Heart left ventricle (tissue), 16 donors: ENCODE measurements at regions not wholly inside any gene's neighbourhood (a gene's known extent, or its start where the extent isn't known, plus 50 kb on each side); places are given as distances from the start of the nearest gene placed in this dataset.

Experiments
- ATAC-seq, 4 donors: fragments of 200-7000 bp; cut with Tn5 transposase; one replicate each; pipeline ENCODE4 v1.9.1; 2020 to 2022; ENCODE audit warnings: moderate library complexity in 4 of 4, mild to moderate bottlenecking in 3 of 4, moderate number of reproducible peaks in 1 of 4
- DNase-seq, 5 donors: peaks; one replicate each; pipeline ENCODE4 v3.0.0-alpha.2; 2020
- H3K27ac ChIP-seq, 12 donors: fragments of 200-600 bp; sonication (generic) in 4 of 12; one replicate each; pipeline versions ENCODE4 v1.5.0 to v1.8.0; 2016 to 2022; ENCODE audit warnings: mild to moderate bottlenecking in 2 of 12
- H3K27me3 ChIP-seq, 9 donors: fragments of 200-600 bp; sonication (generic) in 2 of 9; one replicate each; pipeline versions ENCODE4 v1.5.1 to v1.8.0; 2016 to 2022; ENCODE audit warnings: mild to moderate bottlenecking in 3 of 9
- H3K36me3 ChIP-seq, 9 donors: fragments of 200-600 bp; sonication (generic) in 2 of 9; one replicate each; pipeline versions ENCODE4 v1.5.0 to v1.8.0; 2018 to 2022; ENCODE audit warnings: mild to moderate bottlenecking in 2 of 9
- H3K4me1 ChIP-seq, 12 donors: fragments of 200-600 bp; sonication (generic) in 4 of 12; one replicate each; pipeline versions ENCODE4 v1.5.0 to v1.8.0; 2016 to 2022; ENCODE audit warnings: mild to moderate bottlenecking in 3 of 12
- H3K4me3 ChIP-seq, 12 donors: fragments of 200-600 bp; sonication (generic) in 4 of 12; one replicate each; pipeline versions ENCODE4 v1.5.0 to v1.8.0; 2017 to 2022; ENCODE audit warnings: mild to moderate bottlenecking in 9 of 12, moderate library complexity in 4 of 12
- H3K9me3 ChIP-seq, 12 donors: fragments of 200-600 bp; sonication (generic) in 4 of 12; one replicate each; pipeline versions ENCODE4 v1.5.0 to v1.8.0; 2016 to 2022; ENCODE audit warnings: mild to moderate bottlenecking in 1 of 12
- CTCF ChIP-seq, 12 donors: fragments of 200-600 bp; sonication (generic) in 4 of 12; IDR thresholded peaks; one replicate each; pipeline versions ENCODE4 v1.5.0 to v1.8.0; 2018 to 2022; ENCODE audit warnings: antibody characterized with exemption in 12 of 12, mild to moderate bottlenecking in 5 of 12
- POLR2A ChIP-seq, 2 donors: fragments of 450-650 bp; IDR thresholded peaks; one replicate each; pipeline ENCODE4 v1.6.1; 2017; ENCODE audit warnings: antibody characterized with exemption in 2 of 2, mild to moderate bottlenecking in 2 of 2, moderate library complexity in 2 of 2
- WGBS, 4 donors: extraction: QIAGEN DNeasy Blood & Tissue Kit in 2 of 4; methylation state at CpG; one replicate each; pipeline versions ENCODE4 v1.1.5 to v1.1.7; 2013 to 2018; 5-methylcytosine and 5-hydroxymethylcytosine counted together
- intact Hi-C, 10 donors: fragments of 100-400 bp; cut with DNase I; formaldehyde crosslinking; loops; one replicate each; pipeline versions ENCODE4 v1.11.1 to v1.14.2; 2022
- donor health status: ischemic (EF 13 %, LVEDD 7.1; RV severe dilation, severe dysfunction).
- donor health status: healthy with polysubstance abuse.
- donor health status: DM: no; HTN: yes; CAD: no.
- donor health status: DM: no; HTN: no; CAD: no.
- donor health status: ischemic (EF 25% LVEDD 6.9; RV normal size, moderate dysfunction).
- donor health status: ischemic (EF 25% LVEDD 5.7; RV mildly dilated, moderate dysfunction).
- donor health status: healthy.
- donor health status: DM: yes; HTN: yes; CAD: no.
- donor health status: ischemic (EF 35%, LVEDD 5.7; RV mildly dilated, moderate dysfunction).
- donor health status: nonischemic (EF 11% LVEDD 7.7; RV severe dilation, severe dysfunction).
- donor health status: DM: yes; HTN: yes; CAD: no.
- donor health status: PGD.
- donor health status: ischemic (EF 29% LVEDD 5.4; RV normal size, mild dysfunction).
- donor health status: nonischemic (EF 23%, LVEDD 6.1; RV moderate dilation, normal function).

- Histone ChIP-seq H3K4me1 (peaks cover 0 to 32% (median 6%) of the 10 kb centered on the region in 12 donors), H3K27me3 (no peaks in the 10 kb centered on the region), H3K36me3 (no peaks in the 10 kb centered on the region), H3K4me3 (no peak overlapping the region), H3K9me3 (peaks cover 0 to 6% (median 0%) of the 10 kb centered on the region in 12 donors), H3K27ac (no peak overlapping the region)
- ATAC-seq = no peak
- no peak for DNase-seq
- TF ChIP-seq CTCF (IDR thresholded peaks at IDR 0.05) (no peak), POLR2A (IDR thresholded peaks at IDR 0.05) (no peak)
- 87 to 94% (median 93%) methylated on average over 4 of the region's 4 CpGs for WGBS, 4 donors
- intact Hi-C loops = loop anchor here in 2 of 10 donors (5.0 to 10.0 kb wide), 2 partner anchors 55 to 588 kb away; partner anchors contain the start of gene ATP5F1A (in 1 of the 2)
Observed at GRCh38 chr18:45506951-45507350, 108.3 kb upstream of the SLC14A2 start.

DNA sequence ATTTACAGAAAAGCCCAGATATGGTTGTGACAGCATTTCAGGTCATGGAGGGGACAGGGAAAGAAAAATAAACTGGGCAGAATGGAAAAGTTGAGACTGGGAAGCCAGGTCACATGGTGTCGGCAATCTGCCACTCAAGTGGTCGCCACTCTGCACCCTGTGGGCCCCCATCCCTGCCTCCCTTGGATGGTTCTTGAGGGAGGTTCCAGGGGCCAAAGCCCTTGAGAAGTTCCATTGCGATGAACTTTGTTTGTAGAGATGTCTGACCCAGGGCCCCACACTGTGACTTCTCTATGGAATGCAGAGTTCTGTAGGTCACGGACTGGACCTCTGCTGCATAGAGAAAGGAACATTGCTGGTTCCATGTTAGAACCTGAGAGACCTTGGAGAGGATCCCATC lies 105.7 kb upstream of the SLC14A2 start:
- Histone ChIP-seq H3K27ac (no peak overlapping the region), H3K27me3 (no peaks in the 10 kb centered on the region), H3K4me1 (peaks cover 0 to 15% (median 0%) of the 10 kb centered on the region in 12 donors), H3K9me3 (peaks cover 0 to 6% (median 0%) of the 10 kb centered on the region in 12 donors), H3K36me3 (no peaks in the 10 kb centered on the region), H3K4me3 (no peak overlapping the region)
- no peak for ATAC-seq
- TF ChIP-seq POLR2A (IDR thresholded peaks at IDR 0.05) (no peak), CTCF (IDR thresholded peaks at IDR 0.05) (no peak)
- intact Hi-C loops = loop anchor here in 2 of 10 donors (5.0 to 10.0 kb wide), 2 partner anchors 53 to 585 kb away; partner anchors contain the start of gene ATP5F1A (in 1 of the 2)
- no peak for DNase-seq
- 52 to 92% (median 70%) methylated on average over 4 of the region's 4 CpGs for WGBS, 4 donors

DNA sequence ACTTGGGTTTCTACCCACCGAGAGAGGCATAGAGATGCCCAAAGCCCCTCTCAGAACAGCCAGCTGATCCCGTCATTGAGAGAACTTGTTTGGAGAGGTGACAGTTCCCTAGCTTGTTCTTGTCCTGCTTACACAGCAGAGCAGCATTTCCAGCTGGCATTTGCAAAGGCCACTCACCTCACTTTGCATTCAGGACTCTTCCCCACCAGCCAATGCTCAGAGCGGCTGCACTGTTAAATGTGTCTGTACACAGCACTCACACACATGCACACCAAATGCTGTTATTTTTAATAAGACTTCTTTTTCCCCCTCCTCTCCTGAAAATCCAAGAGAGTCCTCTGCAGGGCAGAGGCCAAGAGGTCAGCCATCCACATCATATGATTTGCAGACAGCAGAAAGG lies 104.6 kb upstream of the SLC14A2 start:
- H3K4me1 ChIP-seq = peaks cover 0 to 6% (median 0%) of the 10 kb centered on the region in 12 donors
- H3K27me3 ChIP-seq = no peaks in the 10 kb centered on the region
- ATAC-seq (no peak), DNase-seq (no peak)
- H3K36me3 ChIP-seq = no peaks in the 10 kb centered on the region
- no peak for TF ChIP-seq CTCF (IDR thresholded peaks at IDR 0.05)
- TF ChIP-seq POLR2A (IDR thresholded peaks at IDR 0.05) = no peak
- 85 to 98% (median 92%) methylated on average over 2 to 3 of the region's 3 CpGs for WGBS, 4 donors
- intact Hi-C loops = no loop called here
- peaks cover 0 to 6% (median 0%) of the 10 kb centered on the region in 12 donors for H3K9me3 ChIP-seq
- no peak overlapping the region for H3K4me3 ChIP-seq
- no peak overlapping the region for H3K27ac ChIP-seq

- DNase-seq (no peak), ATAC-seq (no peak)
- Histone ChIP-seq H3K36me3 (no peaks in the 10 kb centered on the region), H3K27ac (no peak overlapping the region), H3K9me3 (no peaks in the 10 kb centered on the region), H3K4me3 (no peak overlapping the region), H3K4me1 (peaks cover 0 to 15% (median 0%) of the 10 kb centered on the region in 12 donors), H3K27me3 (no peaks in the 10 kb centered on the region)
- intact Hi-C loops = no loop called here
- WGBS, 4 donors = 66 to 85% (median 72%) methylated on average over 5 of the region's 5 CpGs
- TF ChIP-seq CTCF (IDR thresholded peaks at IDR 0.05) = no peak
- TF ChIP-seq POLR2A (IDR thresholded peaks at IDR 0.05) = no peak
Observed at GRCh38 chr18:45512363-45512953, 102.8 kb upstream of the SLC14A2 start.
